HG03025 (cell line): ENCODE measurements at regions not wholly inside any gene's neighbourhood (a gene's known extent, or its start where the extent isn't known, plus 50 kb on each side); places are given as distances from the start of the nearest gene placed in this dataset.
"Not testable (repeated sequence)": the region's sequence is repeated elsewhere in the genome, so short reads cannot be mapped to it uniquely, and the experiment has no call there.

Source experiments
- ATAC-seq: cut with Tn5 transposase; IDR thresholded peaks from one replicate; pipeline ENCODE4 v1.9.1; 2021; ENCODE audit warnings: mild to moderate bottlenecking, moderate library complexity; ENCODE audit not compliant: unreplicated experiment, low FRiP score

DNA sequence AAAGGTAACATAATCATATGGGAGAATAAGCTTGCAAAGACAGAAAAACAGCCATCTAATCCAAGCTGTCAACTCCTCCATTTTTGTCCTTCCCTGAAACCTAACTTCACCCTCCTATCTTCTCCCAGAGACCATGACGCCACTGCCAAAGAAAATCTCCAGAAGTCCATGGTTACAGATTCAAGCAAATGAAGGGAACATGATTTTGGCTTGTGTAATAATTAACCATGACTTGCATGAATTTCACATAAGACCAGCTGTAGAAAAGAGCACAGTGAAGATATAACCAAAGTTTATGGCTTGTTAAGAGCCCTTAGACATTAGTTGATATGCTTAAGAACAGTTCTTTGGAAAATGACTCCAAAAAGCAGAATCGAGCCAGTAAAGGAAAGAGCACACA, 342.1 kb upstream of the NRSN1 start:
- no peak for ATAC-seq

GRCh38 chr6:23784301-23784919, 341.6 kb upstream of the NRSN1 start:
- no peak for ATAC-seq

DNA sequence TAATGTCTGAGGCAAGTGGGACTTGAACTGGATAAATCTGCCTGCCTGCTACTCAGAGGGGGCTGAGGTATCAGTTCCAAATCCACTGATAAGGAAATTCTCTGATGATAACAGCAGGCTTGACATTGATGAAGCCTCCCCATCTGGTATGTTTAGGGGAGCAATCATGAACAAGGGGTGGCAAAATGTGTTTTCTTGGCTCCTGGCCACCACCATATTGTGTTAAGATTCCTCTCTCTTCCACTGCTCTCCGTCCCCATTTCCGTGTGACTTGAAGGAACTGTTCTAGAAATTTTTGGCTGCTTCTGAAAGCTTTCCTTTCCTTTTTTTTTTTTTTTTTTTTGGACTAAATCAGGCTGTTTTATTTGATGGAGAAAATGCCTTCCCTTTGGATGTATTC, 335.3 kb upstream of the NRSN1 start:
- ATAC-seq, result no peak

DNA sequence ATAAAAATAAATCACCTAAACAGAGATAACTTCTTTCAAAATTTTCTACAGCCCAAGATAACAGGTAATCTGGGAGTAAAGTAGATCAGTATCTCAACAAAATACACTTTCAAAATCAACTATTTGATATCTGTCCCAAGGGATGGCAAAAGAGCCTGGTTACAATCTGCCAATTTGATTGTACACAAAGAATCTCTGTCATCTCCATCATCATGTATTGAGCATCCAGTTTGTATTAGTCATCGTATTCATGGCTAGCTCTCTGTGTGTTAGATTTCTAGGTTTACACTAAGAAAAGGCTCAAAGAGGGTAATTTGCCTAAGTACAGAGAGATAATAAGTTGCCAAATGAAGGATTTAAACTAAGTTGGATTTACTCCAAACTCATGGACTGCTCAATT, 329.0 kb upstream of the NRSN1 start:
- ATAC-seq, result no peak

- not testable (repeated sequence) for ATAC-seq
Measured at GRCh38 chr6:23804289-23804688, 321.7 kb upstream of the NRSN1 start.

- not testable (repeated sequence) for ATAC-seq
Measured at GRCh38 chr6:23821141-23821540, 304.9 kb upstream of the NRSN1 start.

DNA sequence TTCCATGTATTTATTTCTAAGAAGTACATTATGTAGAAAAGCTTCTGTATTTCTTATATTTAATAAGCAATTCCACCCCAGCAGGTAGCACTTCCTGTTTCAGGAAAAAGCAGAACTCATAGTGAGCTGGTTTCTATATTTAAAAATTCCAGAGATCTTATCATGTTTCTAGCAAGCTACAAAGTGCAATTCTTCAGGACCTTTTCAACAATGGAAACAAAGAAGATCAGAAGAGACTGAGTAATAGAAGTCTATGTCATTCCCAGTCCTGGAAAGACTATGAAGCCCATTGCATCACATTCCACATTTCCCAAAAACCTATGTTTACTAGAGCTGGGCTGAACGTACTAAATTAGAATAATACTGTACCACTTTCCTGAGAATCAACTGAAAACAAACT, 302.6 kb upstream of the NRSN1 start:
- no peak for ATAC-seq

DNA sequence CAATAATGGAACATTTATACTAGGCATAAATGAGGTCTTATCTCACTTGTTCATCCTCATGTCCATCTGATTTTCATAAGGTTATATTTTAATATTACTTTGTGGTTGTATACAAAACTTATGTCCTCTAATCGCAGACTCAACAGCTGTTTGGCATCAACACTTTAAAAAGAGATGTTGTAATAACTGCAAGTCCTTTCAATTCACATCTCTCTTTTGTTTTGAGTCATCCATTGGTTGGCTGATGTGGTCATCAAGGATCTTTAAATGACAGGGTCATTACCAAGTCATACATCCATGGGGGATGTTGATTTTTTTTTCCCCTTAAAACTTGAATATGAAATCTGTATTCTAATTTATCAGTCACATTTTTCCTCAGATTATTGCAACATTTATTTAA, 299.4 kb upstream of the NRSN1 start:
- ATAC-seq, result no peak

DNA sequence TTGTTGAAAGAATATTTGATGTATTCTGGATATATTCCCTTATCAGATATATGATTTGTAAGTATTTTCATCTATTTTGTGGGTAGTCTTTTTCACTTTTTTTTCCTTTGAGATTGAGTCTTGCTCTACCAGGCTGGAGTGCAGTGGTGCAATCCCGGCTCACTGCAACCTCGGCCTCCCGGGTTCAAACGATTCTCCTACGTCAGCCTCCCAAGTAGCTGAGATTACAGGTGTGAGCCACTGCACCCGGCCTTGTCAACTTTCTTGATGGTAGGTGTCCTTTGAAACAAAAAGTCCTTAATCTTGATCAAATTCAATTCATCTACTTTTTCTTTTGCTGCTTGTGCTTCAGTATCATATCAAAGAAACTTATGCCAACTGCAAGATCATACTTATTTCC, 297.2 kb upstream of the NRSN1 start:
- no peak for ATAC-seq

DNA sequence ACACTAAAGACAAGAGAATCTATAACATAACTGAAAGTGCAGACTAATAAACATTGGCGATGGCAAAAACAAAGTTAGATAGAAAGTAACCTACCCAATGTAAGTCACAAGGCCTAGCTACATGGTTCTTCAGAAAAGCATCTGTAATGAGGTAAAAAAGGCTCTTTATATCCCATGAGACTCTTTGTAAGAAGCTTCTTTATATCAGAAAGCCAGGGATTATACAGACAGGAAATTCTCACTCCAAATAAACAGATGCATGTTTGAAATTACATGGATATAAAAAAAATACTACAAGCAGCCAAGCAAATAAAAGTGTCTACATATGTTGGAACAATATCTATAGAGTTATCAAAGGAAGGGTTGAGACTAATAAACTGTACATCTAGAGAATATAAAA, 284.9 kb upstream of the NRSN1 start:
- ATAC-seq, result no peak

DNA sequence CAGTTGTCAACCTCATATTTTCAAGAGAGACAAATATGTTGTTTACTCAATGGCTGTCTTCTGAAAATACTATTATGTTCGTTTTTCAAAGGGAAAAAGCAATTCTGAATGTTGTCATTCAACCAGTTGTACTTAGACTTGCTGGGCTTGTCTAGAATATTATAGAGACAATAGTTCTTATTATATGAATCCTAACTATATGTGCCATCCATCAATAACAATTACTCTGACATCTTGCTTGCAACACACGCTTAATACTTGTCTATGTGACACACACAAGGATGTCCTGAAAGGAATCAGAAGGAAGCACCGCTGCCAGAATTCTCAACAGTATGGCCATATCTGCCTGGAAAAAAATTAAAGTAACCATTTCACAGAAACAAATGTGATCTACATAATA, 283.3 kb upstream of the NRSN1 start:
- ATAC-seq, result no peak

GRCh38 chr6:23851522-23851921, 274.5 kb upstream of the NRSN1 start:
- ATAC-seq, result no peak

DNA sequence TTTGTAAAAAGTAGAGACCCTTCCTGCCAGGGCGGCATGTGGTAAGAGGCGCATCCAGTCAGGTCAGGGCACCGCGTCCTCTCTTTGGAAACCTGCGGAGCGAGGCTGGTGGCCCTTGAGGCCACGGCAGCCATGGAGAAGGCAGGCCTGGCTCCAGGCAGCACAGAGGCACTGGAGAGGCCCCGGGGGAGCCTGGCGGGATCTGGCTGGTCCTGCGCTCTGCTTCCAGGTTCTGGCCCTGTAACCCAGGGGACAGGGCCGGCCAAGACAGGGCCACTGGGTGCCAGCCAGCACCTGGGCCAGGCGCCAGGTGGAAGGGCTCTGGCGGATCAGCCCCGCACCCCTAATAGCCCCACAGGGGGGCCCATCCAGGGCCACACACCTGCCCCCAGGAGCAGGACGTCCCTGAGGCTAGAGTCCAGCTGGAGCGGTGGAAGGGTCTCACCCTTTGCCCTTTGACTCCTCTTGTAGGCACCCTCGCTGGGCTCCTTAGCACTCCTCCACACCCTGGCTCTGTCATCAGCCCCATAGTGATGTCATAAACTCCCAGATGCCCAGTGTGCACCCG, 272.4 kb upstream of the NRSN1 start:
- not testable (repeated sequence) for ATAC-seq

DNA sequence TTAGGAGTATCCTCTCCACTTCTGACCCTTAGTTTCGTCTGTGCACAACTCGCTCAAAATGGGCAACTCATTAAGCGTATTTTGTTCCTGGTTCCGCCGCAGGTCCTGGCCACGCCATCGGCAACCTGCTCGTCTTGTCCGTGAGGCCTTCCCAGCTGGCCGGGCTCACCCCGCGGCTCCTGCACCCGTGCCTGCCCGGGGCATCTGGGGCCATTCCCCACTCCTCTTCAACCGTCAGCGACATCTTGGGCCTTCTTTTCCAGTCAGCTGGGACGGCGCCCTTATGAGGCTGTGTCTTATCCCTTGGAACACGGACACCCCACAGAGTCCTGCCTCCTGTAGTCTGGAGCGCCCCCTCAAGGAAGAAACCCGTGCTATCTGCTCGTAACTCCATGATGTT, 271.9 kb upstream of the NRSN1 start:
- ATAC-seq, result not testable (repeated sequence)

- ATAC-seq, result no peak
Measured at GRCh38 chr6:23855497-23856116, 270.4 kb upstream of the NRSN1 start.

DNA sequence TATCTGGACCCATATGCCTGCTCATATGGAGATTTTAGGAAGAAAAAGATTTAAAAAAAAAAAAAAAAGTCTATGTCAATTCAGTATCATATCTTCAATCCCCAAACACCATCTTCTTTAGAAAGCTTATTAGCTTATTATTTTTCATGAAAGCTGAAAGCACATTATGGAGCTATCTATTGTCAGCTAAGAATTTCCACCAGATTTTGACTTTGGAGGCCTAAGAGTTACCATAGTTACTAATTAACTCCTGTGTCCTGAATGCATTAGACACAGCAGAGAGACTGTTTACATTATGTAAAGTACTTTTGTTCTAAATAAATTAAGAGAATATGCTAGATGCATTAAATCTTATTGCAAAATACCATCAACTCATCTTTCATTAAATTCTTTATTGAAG, 255.5 kb upstream of the NRSN1 start:
- no peak for ATAC-seq

DNA sequence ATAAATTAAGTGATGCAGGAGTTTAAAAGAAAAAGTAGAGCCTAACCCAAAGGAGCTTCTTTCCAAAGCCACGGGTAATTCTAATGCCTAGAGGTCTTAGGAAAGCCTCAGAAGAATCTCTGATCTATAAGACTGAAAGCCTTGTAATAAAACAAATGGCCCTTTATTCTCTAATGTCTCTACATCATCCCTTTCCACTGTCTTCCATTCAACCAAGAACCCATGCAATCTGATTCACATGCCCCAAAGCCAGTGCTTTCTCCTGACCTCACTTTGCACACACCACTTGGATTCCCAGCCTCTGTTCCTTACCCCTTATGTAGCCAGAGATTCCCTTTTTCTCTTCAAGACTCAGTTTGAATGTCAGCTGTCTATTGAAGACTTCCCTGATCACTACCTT, 252.9 kb upstream of the NRSN1 start:
- ATAC-seq, result no peak

DNA sequence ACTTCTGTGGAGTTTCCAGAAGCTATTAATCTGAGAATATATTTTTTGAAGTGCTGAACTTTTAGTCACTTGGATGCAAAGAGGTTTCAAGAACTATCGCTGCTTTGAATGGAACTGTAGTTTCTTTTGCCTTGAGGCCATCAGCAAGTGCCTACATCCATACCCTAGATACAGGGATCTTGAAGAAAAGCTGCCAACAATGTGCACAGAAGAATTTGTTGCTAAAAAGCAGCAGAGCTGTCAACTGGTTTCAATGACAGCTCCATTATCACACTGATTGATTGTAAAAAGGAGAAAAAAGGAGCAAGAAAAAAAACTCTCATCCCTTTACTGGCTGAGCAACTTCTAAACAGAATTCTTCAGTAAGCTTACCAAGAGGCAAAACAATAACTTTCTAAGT, 251.0 kb upstream of the NRSN1 start:
- no peak for ATAC-seq

DNA sequence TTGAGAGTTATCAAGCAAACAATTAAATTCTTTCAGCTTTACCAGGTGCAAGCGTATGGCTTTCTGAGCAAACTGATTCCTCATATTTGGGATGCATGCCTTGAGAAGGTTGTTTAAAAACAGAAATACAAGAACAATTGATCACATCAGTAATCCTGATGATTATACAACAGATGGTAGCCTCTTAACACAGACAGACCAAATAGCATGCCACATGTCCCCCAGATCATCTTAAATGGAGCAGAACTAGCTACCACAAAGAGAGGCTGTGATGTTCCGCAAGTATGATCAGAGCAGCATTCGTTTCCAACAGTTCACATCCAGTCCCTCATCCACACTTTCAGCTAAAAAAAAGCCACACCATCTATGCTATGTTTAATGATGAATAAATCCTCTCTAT, 246.2 kb upstream of the NRSN1 start:
- no peak for ATAC-seq

DNA sequence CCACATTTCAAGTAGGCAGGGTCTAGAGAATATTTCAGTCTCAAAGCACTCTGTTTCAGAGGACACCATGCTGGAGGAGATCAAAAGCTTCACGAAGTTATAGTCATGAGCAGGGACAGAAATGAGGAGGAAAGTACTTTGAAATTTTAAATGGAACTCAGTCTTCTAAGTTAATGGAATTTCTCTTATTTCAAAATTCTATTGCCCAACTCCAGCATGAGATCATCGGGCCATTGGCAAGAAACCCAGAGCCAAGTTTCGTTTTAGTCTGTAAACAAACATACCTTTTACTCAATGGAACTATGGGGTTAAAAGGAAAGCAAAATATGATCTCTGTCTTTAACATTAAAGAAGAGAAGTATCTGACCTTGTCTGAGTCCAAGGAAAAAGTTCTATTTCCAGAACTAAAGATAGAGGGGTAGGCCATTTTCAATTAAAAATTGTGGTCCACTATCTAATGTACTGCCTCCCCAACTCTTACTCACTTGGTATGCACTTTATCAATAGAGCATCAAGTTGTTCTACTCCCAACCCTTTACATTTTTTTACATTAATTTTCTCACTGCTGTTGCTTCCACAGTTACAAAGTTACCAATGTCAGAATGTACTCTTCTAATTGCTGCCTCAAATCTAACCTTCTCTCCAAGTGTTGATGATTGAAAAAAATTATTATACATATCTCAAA, 235.3 kb upstream of the NRSN1 start:
- no peak for ATAC-seq

DNA sequence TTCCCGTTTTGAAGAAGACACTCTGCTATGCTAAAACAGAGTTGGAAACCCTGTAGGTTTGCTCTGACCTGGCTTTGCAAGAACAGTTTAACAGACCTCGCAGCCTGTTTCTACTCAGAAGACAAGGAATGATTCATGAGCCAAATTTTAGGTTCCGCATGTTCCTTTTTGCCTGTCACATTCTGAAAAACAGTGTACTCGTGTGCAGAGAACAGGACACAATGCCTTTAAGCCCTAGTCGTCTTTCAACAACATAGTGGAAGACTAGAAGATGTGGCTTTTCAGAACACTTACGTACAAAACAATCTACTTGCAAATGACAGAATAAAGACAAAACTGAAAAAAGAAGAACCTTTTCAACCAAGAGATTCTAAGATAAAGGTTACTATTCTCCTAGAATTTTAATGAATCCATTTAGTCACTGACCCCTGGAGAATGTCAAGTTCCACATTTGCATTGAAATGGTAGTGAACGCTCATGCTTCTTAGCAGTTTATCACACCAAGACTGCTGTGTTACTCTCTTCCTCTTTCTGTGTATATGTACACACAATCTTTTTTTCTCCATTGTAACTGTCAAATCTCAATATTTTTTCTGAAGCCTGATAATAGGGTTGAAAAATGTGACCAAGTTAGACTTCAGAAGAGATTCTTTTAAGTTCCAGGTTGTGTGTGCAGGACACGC, 220.7 kb upstream of the NRSN1 start:
- ATAC-seq, result no peak
